Activated CD4-positive, alpha-beta T cell treated with anti-CD3 and anti-CD28 coated beads, Interleukin-2, amount 10 ng/mL, durations not matched to agents 7 days and 5 days (primary cell): ENCODE measurements at regions not wholly inside any gene's neighbourhood (a gene's known extent, or its start where the extent isn't known, plus 50 kb on each side); places are given as distances from the start of the nearest gene placed in this dataset.
"Not testable (repeated sequence)": the region's sequence is repeated elsewhere in the genome, so short reads cannot be mapped to it uniquely, and the experiment has no call there.

ENCODE experiments used
- CTCF ChIA-PET: fragments of 350-600 bp; sonication (Branson Sonifier 250); formaldehyde crosslinking; loops from one replicate; lab custom pipeline; 2021; ENCODE audit warnings: antibody characterized with exemption; lab: Charles Lee
- POLR2A ChIA-PET: fragments of 350-600 bp; sonication (Branson Sonifier 250); formaldehyde crosslinking; loops from one replicate; lab custom pipeline; 2021; ENCODE audit warnings: antibody characterized with exemption; lab: Charles Lee
- DNase-seq: peaks from one replicate; pipeline ENCODE4 v3.0.0-alpha.2; 2020
- H3K27ac Mint-ChIP-seq: one replicate; pipeline ENCODE4 v1.8.0; 2021; ENCODE audit warnings: mild to moderate bottlenecking, moderate library complexity, mixed read lengths
- H3K27me3 Mint-ChIP-seq: one replicate; pipeline ENCODE4 v1.8.0; 2021; ENCODE audit warnings: mixed read lengths
- H3K36me3 Mint-ChIP-seq: one replicate; pipeline ENCODE4 v1.8.0; 2021; ENCODE audit warnings: low read depth, mixed read lengths
- H3K4me1 Mint-ChIP-seq: one replicate; pipeline ENCODE4 v1.8.0; 2021; ENCODE audit warnings: mixed read lengths
- H3K4me3 Mint-ChIP-seq: one replicate; pipeline ENCODE4 v1.8.0; 2021; ENCODE audit warnings: mild to moderate bottlenecking, moderate library complexity, mixed read lengths
- H3K9me3 Mint-ChIP-seq: one replicate; pipeline ENCODE4 v1.8.0; 2021; ENCODE audit warnings: mixed read lengths

DNA sequence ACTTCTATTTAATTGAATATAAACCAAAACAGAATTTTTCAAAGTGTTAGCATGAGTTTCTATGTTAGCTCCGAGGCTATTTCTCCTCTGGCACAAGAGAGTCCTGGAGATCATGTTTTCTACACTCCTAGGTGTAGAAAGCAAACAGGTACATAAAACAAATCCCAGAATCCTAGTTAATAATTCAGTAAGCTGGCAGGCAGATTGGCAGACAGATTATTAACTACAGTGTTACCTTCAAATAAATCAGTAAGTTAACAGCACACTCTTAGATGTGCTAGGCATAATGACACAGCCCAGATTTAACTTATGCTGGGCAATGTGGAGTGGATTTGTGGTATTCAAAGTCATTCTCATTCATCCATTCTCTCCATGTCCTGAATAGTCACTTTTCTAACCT, 282.8 kb upstream of the RPS23 start:
- H3K4me1 Mint-ChIP-seq: no peaks in the 10 kb centered on the region
- H3K9me3 Mint-ChIP-seq: peaks cover 5% of the 10 kb centered on the region

DNA sequence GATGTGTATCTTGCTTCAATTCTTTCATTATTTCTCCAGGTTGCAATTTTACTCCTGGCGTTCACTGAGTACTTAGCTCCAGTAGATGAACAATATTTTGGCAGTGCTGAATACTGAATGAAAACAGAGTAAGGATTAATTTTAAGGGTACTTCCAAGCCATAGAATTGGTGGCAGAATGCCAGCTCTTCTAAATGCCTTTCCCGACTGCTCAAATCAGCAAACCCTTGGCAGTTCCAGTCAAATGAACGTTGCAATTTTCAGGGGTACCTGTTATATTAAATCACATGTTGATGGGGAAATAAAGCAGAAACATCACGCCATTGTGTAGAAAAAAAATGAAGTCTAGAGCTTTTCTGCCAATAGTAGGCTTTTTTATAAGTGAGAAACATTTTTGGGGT, 282.4 kb upstream of the RPS23 start:
- no peak overlapping the region for H3K27ac Mint-ChIP-seq
- peaks cover 1% of the 10 kb centered on the region for H3K36me3 Mint-ChIP-seq
- no peaks in the 10 kb centered on the region for H3K4me1 Mint-ChIP-seq
- H3K27me3 Mint-ChIP-seq: peaks cover 6% of the 10 kb centered on the region
- H3K9me3 Mint-ChIP-seq: peaks cover 5% of the 10 kb centered on the region
- CTCF ChIA-PET: no interaction called here
- H3K4me3 Mint-ChIP-seq: no peak overlapping the region
- POLR2A ChIA-PET: no interaction called here
- no peak for DNase-seq

More for the DNA sequence above, 282.8 kb upstream of the RPS23 start:
- CTCF ChIA-PET: no interaction called here
- H3K27ac Mint-ChIP-seq: no peak overlapping the region
- H3K36me3 Mint-ChIP-seq: peaks cover 1% of the 10 kb centered on the region
- no peak for DNase-seq
- no peak overlapping the region for H3K4me3 Mint-ChIP-seq
- POLR2A ChIA-PET: no interaction called here
- H3K27me3 Mint-ChIP-seq: peaks cover 5% of the 10 kb centered on the region

DNA sequence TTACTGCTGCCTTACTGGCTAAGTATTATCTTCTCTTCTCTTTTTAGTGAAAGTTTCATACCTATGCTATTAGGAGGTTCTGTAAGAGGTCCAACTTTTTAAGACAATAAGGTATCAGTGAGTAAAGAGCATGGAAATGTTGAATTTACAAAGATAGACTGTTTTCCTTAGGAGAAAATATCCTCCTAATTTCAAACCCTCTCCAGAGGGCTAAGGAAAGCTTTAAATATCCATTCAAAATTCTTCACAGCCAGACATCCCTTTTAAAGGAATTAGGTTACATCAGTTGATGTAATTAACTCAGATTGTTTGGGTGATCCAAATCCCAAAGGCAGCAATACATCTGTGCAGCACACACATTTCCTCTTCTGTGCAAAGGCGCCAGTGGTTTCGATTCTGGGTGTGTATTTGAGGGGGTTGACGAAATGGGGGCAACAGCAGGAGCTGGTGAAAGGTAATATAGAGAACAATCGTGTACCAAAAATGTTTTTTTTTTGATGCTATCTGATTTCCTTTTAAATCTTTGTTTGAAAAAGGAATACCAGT, 273.8 kb upstream of the RPS23 start:
- CTCF ChIA-PET: no interaction called here
- peaks cover 18% of the 10 kb centered on the region for H3K27me3 Mint-ChIP-seq

GRCh38 chr5:82551192-82551591, 273.0 kb upstream of the RPS23 start:
- Mint-ChIP-seq H3K27ac (no peak overlapping the region), H3K4me3 (no peak overlapping the region), H3K36me3 (no peaks in the 10 kb centered on the region), H3K9me3 (no peaks in the 10 kb centered on the region), H3K27me3 (peaks cover 18% of the 10 kb centered on the region), H3K4me1 (no peaks in the 10 kb centered on the region)
- POLR2A ChIA-PET: interaction anchor here (0.6 kb wide), 1 partner anchor 10 kb away, joined by 3 read pairs; no protein-coding TSS in a partner anchor
- DNase-seq: no peak
- CTCF ChIA-PET: no interaction called here

More for the DNA sequence above, 273.8 kb upstream of the RPS23 start:
- Mint-ChIP-seq H3K27ac (no peak overlapping the region), H3K4me3 (no peak overlapping the region), H3K36me3 (no peaks in the 10 kb centered on the region), H3K9me3 (no peaks in the 10 kb centered on the region), H3K4me1 (no peaks in the 10 kb centered on the region)
- POLR2A ChIA-PET: no interaction called here
- no peak for DNase-seq

DNA sequence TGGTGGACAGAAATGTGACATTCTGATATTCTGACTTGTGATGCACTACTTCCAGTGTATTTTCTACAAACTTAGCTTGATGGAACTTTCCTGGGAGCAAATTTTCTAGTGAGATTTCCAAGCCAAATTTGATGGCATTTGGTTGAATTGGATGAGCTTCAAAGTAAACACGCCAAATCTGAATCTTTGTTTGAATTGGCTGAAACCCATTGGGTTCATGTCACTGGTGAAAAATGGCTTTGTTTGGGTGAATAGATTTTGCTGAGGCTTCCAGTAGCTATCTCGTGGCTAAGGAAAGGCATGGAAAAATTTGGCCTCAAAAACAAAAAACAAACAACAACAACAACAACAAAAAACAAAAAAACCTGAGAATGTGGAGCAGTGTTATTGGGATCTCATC, 271.1 kb upstream of the RPS23 start:
- Mint-ChIP-seq H3K27me3 (peaks cover 15% of the 10 kb centered on the region), H3K9me3 (peaks cover 3% of the 10 kb centered on the region), H3K4me3 (no peak overlapping the region), H3K27ac (no peak overlapping the region), H3K4me1 (no peaks in the 10 kb centered on the region), H3K36me3 (no peaks in the 10 kb centered on the region)
- DNase-seq: no peak
- ChIA-PET CTCF (no interaction called here), POLR2A (no interaction called here)

DNA sequence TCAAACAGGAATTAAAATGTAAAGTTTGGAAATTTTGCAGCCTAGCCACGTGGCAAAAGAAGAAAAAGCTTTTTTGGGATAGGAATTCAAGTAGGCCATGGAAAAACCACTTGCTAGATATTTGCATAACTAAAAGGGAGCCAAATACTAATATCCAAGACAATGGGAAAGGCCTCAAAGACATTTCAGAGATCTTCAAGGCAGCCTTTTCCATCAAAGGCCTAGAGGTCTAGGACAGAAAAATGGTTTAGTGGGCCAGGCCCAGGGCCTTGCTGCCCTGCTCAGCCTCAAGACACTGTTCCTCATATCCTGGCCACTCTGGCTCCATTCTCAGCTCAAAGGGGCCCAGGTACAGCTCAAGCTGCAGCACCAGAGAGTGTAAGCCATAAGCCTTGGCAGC, 265.9 kb upstream of the RPS23 start:
- H3K4me3 Mint-ChIP-seq: no peak overlapping the region
- no peaks in the 10 kb centered on the region for H3K4me1 Mint-ChIP-seq
- CTCF ChIA-PET: no interaction called here
- POLR2A ChIA-PET: no interaction called here
- peaks cover 3% of the 10 kb centered on the region for H3K9me3 Mint-ChIP-seq
- H3K36me3 Mint-ChIP-seq: no peaks in the 10 kb centered on the region
- H3K27me3 Mint-ChIP-seq: peaks cover 4% of the 10 kb centered on the region
- DNase-seq: no peak
- H3K27ac Mint-ChIP-seq: no peak overlapping the region

GRCh38 chr5:82540301-82540700, 262.1 kb upstream of the RPS23 start:
- DNase-seq: no peak
- CTCF ChIA-PET: no interaction called here
- Mint-ChIP-seq H3K27me3 (peaks cover 2% of the 10 kb centered on the region), H3K9me3 (peaks cover 3% of the 10 kb centered on the region), H3K36me3 (no peaks in the 10 kb centered on the region), H3K4me3 (no peak overlapping the region), H3K4me1 (no peaks in the 10 kb centered on the region), H3K27ac (no peak overlapping the region)
- POLR2A ChIA-PET: no interaction called here

- no peak for DNase-seq
- Mint-ChIP-seq H3K4me1 (no peaks in the 10 kb centered on the region), H3K9me3 (no peaks in the 10 kb centered on the region), H3K27ac (no peak overlapping the region), H3K27me3 (no peaks in the 10 kb centered on the region), H3K36me3 (no peaks in the 10 kb centered on the region), H3K4me3 (no peak overlapping the region)
- ChIA-PET CTCF (no interaction called here), POLR2A (no interaction called here)
Observed at GRCh38 chr5:82538339-82539034, 260.3 kb upstream of the RPS23 start.

GRCh38 chr5:82537687-82538306, 259.6 kb upstream of the RPS23 start:
- Mint-ChIP-seq H3K27me3 (no peaks in the 10 kb centered on the region), H3K4me3 (no peak overlapping the region), H3K4me1 (no peaks in the 10 kb centered on the region), H3K36me3 (no peaks in the 10 kb centered on the region), H3K9me3 (no peaks in the 10 kb centered on the region), H3K27ac (no peak overlapping the region)
- no peak for DNase-seq
- ChIA-PET POLR2A (no interaction called here), CTCF (no interaction called here)

GRCh38 chr5:82534986-82535385, 256.8 kb upstream of the RPS23 start:
- ChIA-PET POLR2A (no interaction called here), CTCF (no interaction called here)
- no peaks in the 10 kb centered on the region for H3K27me3 Mint-ChIP-seq
- H3K4me1 Mint-ChIP-seq: no peaks in the 10 kb centered on the region
- H3K36me3 Mint-ChIP-seq: no peaks in the 10 kb centered on the region
- no peak overlapping the region for H3K27ac Mint-ChIP-seq
- no peak for DNase-seq
- peaks cover 10% of the 10 kb centered on the region for H3K9me3 Mint-ChIP-seq
- H3K4me3 Mint-ChIP-seq: no peak overlapping the region

- DNase-seq, H3K36me3 Mint-ChIP-seq, POLR2A ChIA-PET, H3K27me3 Mint-ChIP-seq, H3K4me1 Mint-ChIP-seq, CTCF ChIA-PET, H3K27ac Mint-ChIP-seq, H3K4me3 Mint-ChIP-seq: not testable (repeated sequence)
- H3K9me3 Mint-ChIP-seq: peaks cover 20% of the 10 kb centered on the region
Observed at GRCh38 chr5:82532075-82532474, 253.9 kb upstream of the RPS23 start.

DNA sequence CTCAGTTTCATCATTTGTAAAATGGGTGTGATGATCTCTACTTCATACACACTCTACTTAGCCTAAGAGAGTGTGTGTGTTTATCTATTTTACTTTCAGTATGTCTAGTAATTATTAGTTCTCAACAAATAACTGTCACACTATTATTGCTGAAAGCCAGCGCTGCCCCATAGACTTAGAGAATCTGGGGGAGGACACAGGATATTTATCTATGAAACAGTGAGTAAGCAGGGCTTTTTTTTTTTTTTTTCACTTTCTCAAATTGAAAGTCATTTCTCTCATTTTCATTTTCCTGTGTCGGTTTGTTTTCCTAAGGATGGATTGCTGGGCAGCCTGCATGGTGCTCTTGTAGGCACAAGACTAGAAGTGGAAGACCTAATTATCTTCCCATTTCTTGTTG, 248.4 kb upstream of the RPS23 start:
- H3K36me3 Mint-ChIP-seq: peaks cover 5% of the 10 kb centered on the region
- H3K9me3 Mint-ChIP-seq: peaks cover 26% of the 10 kb centered on the region
- H3K27me3 Mint-ChIP-seq: no peaks in the 10 kb centered on the region
- H3K4me1 Mint-ChIP-seq: peaks cover 8% of the 10 kb centered on the region
- H3K4me3 Mint-ChIP-seq: no peak overlapping the region
- no peak overlapping the region for H3K27ac Mint-ChIP-seq
- ChIA-PET CTCF (no interaction called here), POLR2A (no interaction called here)
- DNase-seq: no peak

- no peak for DNase-seq
- H3K9me3 Mint-ChIP-seq: peaks cover 23% of the 10 kb centered on the region
- CTCF ChIA-PET: interaction anchor here (0.6 kb wide), 1 partner anchor 77 kb away, joined by 4 read pairs; no protein-coding TSS in a partner anchor
- H3K27ac Mint-ChIP-seq: no peak overlapping the region
- H3K27me3 Mint-ChIP-seq: no peaks in the 10 kb centered on the region
- peaks cover 8% of the 10 kb centered on the region for H3K4me1 Mint-ChIP-seq
- POLR2A ChIA-PET: no interaction called here
- peaks cover 5% of the 10 kb centered on the region for H3K36me3 Mint-ChIP-seq
- H3K4me3 Mint-ChIP-seq: no peak overlapping the region
Observed at GRCh38 chr5:82525626-82526025, 247.5 kb upstream of the RPS23 start.
